Astrocyte (in vitro differentiated cells and primary cell): ENCODE measurements at regions not wholly inside any gene's neighbourhood (a gene's known extent, or its start where the extent isn't known, plus 50 kb on each side); places are given as distances from the start of the nearest gene placed in this dataset.

Source experiments
- DNase-seq: peaks from one replicate; pipeline ENCODE4 v3.0.0-alpha.2; 2010; ENCODE audit warnings: low read depth
- FAIRE-seq: peaks from 2 replicates; lab custom pipeline; 2011; peaks lifted over from hg19 to GRCh38; lab: Jason Lieb, UNC
- H2AFZ ChIP-seq: 2 replicates; pipeline ENCODE4 v1.6.0; 2012; ENCODE audit warnings: low read depth, low read length, inconsistent platforms
- H3K27ac ChIP-seq: 2 replicates; pipeline ENCODE4 v1.5.1; 2011; ENCODE audit warnings: low read depth, low read length, inconsistent platforms
- H3K27me3 ChIP-seq: 2 replicates; pipeline ENCODE4 v1.6.0; 2011; ENCODE audit warnings: low read length, inconsistent platforms; ENCODE audit not compliant: insufficient read depth
- H3K36me3 ChIP-seq: 2 replicates; pipeline ENCODE4 v1.5.1; 2011; ENCODE audit warnings: low read length, inconsistent platforms; ENCODE audit not compliant: insufficient read depth
- H3K4me1 ChIP-seq: 2 replicates; pipeline ENCODE4 v1.5.1; 2011; ENCODE audit warnings: low read length, inconsistent platforms; ENCODE audit not compliant: insufficient read depth
- H3K4me2 ChIP-seq: 2 replicates; pipeline ENCODE4 v1.6.0; 2012; ENCODE audit warnings: low read length, inconsistent platforms
- H3K4me3 ChIP-seq: 2 replicates; pipeline ENCODE4 v1.5.1; 2011; ENCODE audit warnings: low read depth, mild to moderate bottlenecking, low read length, inconsistent platforms; ENCODE audit not compliant: insufficient read depth
- H3K79me2 ChIP-seq: 2 replicates; pipeline ENCODE4 v1.6.0; 2012; ENCODE audit warnings: mild to moderate bottlenecking, low read length, inconsistent platforms; ENCODE audit not compliant: insufficient read depth
- H3K9ac ChIP-seq: 2 replicates; pipeline ENCODE4 v1.6.0; 2012; ENCODE audit warnings: mild to moderate bottlenecking, low read length, inconsistent platforms
- H3K9me3 ChIP-seq: 2 replicates; pipeline ENCODE4 v1.5.1; 2012; ENCODE audit warnings: low read depth, mild to moderate bottlenecking, low read length, inconsistent platforms; ENCODE audit not compliant: insufficient read depth
- H4K20me1 ChIP-seq: 2 replicates; pipeline ENCODE4 v1.6.0; 2012; ENCODE audit warnings: low read length, inconsistent platforms; ENCODE audit not compliant: insufficient read depth
- H3K27ac Mint-ChIP-seq: one replicate; pipeline ENCODE4 v1.8.0; 2021; ENCODE audit warnings: mild to moderate bottlenecking, mixed read lengths; ENCODE audit not compliant: unreplicated experiment
- H3K27me3 Mint-ChIP-seq: one replicate; pipeline ENCODE4 v1.8.0; 2021; ENCODE audit warnings: low read depth, mixed read lengths; ENCODE audit not compliant: unreplicated experiment
- H3K36me3 Mint-ChIP-seq: one replicate; pipeline ENCODE4 v1.8.0; 2021; ENCODE audit warnings: low read depth, mixed read lengths; ENCODE audit not compliant: unreplicated experiment
- H3K4me1 Mint-ChIP-seq: one replicate; pipeline ENCODE4 v1.8.0; 2021; ENCODE audit warnings: low read depth, mixed read lengths; ENCODE audit not compliant: unreplicated experiment
- H3K4me3 Mint-ChIP-seq: one replicate; pipeline ENCODE4 v1.8.0; 2021; ENCODE audit warnings: mild to moderate bottlenecking, moderate library complexity, mixed read lengths; ENCODE audit not compliant: unreplicated experiment
- H3K9me3 Mint-ChIP-seq: one replicate; pipeline ENCODE4 v1.8.0; 2021; ENCODE audit warnings: mild to moderate bottlenecking, mixed read lengths; ENCODE audit not compliant: unreplicated experiment
- CTCF ChIP-seq: IDR thresholded peaks from 2 replicates; pipeline ENCODE4 v1.5.1; 2011; ENCODE audit warnings: low read depth, mild to moderate bottlenecking, inconsistent platforms, low read length, moderate library complexity; ENCODE audit not compliant: insufficient read depth
- EZH2 ChIP-seq: IDR thresholded peaks from 2 replicates; pipeline ENCODE4 v1.6.1; 2012; ENCODE audit warnings: mild to moderate bottlenecking, low read length, inconsistent platforms; ENCODE audit not compliant: insufficient read depth

- no peak overlapping the region for H3K9ac ChIP-seq
- no peak for TF ChIP-seq EZH2
- no peak for TF ChIP-seq CTCF
- H3K79me2 ChIP-seq: no peaks in the 10 kb centered on the region
- H3K9me3 Mint-ChIP-seq: peaks cover 4% of the 10 kb centered on the region
- no peak overlapping the region for H3K4me2 ChIP-seq
- H2AFZ ChIP-seq: no peak overlapping the region
- H3K27ac Mint-ChIP-seq: no peak overlapping the region
- H3K36me3 Mint-ChIP-seq: no peaks in the 10 kb centered on the region
- no peaks in the 10 kb centered on the region for H3K27me3 ChIP-seq
- DNase-seq (no peak), FAIRE-seq (no peak)
- no peaks in the 10 kb centered on the region for H4K20me1 ChIP-seq
- H3K4me1 Mint-ChIP-seq: peaks cover 21% of the 10 kb centered on the region
- no peak overlapping the region for H3K4me3 ChIP-seq
- H3K4me3 Mint-ChIP-seq: no peak overlapping the region
- H3K4me1 ChIP-seq: peaks cover 9% of the 10 kb centered on the region
- H3K27ac ChIP-seq: no peak overlapping the region
- peaks cover 3% of the 10 kb centered on the region for H3K27me3 Mint-ChIP-seq
- no peaks in the 10 kb centered on the region for H3K9me3 ChIP-seq
- H3K36me3 ChIP-seq: no peaks in the 10 kb centered on the region
Observed at GRCh38 chr12:13436182-13436581, 239.7 kb downstream of the EMP1 start.

GRCh38 chr12:13435235-13435933, 238.9 kb downstream of the EMP1 start:
- Mint-ChIP-seq H3K4me3 (no peak overlapping the region), H3K27ac (peak overlapping the region; percentile 45), H3K27me3 (no peaks in the 10 kb centered on the region), H3K36me3 (no peaks in the 10 kb centered on the region), H3K4me1 (peaks cover 21% of the 10 kb centered on the region), H3K9me3 (peaks cover 4% of the 10 kb centered on the region)
- Histone ChIP-seq H3K79me2 (no peaks in the 10 kb centered on the region), H3K4me3 (no peak overlapping the region), H3K4me1 (peaks cover 9% of the 10 kb centered on the region), H3K4me2 (peak overlapping the region; percentile 11), H4K20me1 (no peaks in the 10 kb centered on the region), H3K27ac (no peak overlapping the region), H2AFZ (no peak overlapping the region), H3K27me3 (no peaks in the 10 kb centered on the region), H3K9ac (no peak overlapping the region), H3K9me3 (no peaks in the 10 kb centered on the region), H3K36me3 (no peaks in the 10 kb centered on the region)
- DNase-seq: no peak
- FAIRE-seq: no peak
- TF ChIP-seq CTCF: no peak
- no peak for TF ChIP-seq EZH2

GRCh38 chr12:13433768-13434167, 237.2 kb downstream of the EMP1 start:
- Mint-ChIP-seq H3K27me3 (no peaks in the 10 kb centered on the region), H3K27ac (no peak overlapping the region), H3K9me3 (no peaks in the 10 kb centered on the region), H3K4me1 (peaks cover 21% of the 10 kb centered on the region), H3K4me3 (no peak overlapping the region), H3K36me3 (no peaks in the 10 kb centered on the region)
- Histone ChIP-seq H4K20me1 (no peaks in the 10 kb centered on the region), H2AFZ (no peak overlapping the region), H3K9me3 (no peaks in the 10 kb centered on the region), H3K27ac (no peak overlapping the region), H3K4me2 (no peak overlapping the region), H3K79me2 (no peaks in the 10 kb centered on the region), H3K9ac (no peak overlapping the region), H3K27me3 (no peaks in the 10 kb centered on the region), H3K4me3 (no peak overlapping the region), H3K36me3 (no peaks in the 10 kb centered on the region), H3K4me1 (peaks cover 9% of the 10 kb centered on the region)
- FAIRE-seq (no peak), DNase-seq (no peak)
- no peak for TF ChIP-seq CTCF
- no peak for TF ChIP-seq EZH2
